Hepatocyte (in vitro differentiated cells): ENCODE measurements at regions not wholly inside any gene's neighbourhood (a gene's known extent, or its start where the extent isn't known, plus 50 kb on each side); places are given as distances from the start of the nearest gene placed in this dataset. TPM values are rescaled to one million over a fixed set of nuclear protein-coding genes. Genes with fewer than 3 reads are reported as not detected.

Experiments
- DNase-seq: peaks from one replicate; pipeline ENCODE4 v3.0.0-alpha.2; 2016; ENCODE audit warnings: low spot score
- H2AFZ ChIP-seq: fragments of 200-600 bp; sonication (generic); 2 replicates; pipeline ENCODE4 v1.6.0; 2016; ENCODE audit warnings: antibody characterized with exemption, mild to moderate bottlenecking
- H3K27ac ChIP-seq: fragments of 200-600 bp; sonication (generic); 2 replicates; pipeline ENCODE4 v1.5.1; 2016; ENCODE audit warnings: mild to moderate bottlenecking
- H3K27me3 ChIP-seq: fragments of 200-600 bp; sonication (generic); 2 replicates; pipeline ENCODE4 v1.6.1; 2016
- H3K36me3 ChIP-seq: fragments of 200-600 bp; sonication (generic); replicated peaks from 2 replicates; pipeline ENCODE4 v1.5.1; 2016; ENCODE audit warnings: low read depth; ENCODE audit not compliant: insufficient read depth
- H3K4me1 ChIP-seq: fragments of 200-600 bp; sonication (generic); 2 replicates; pipeline ENCODE4 v1.5.1; 2016; ENCODE audit warnings: mild to moderate bottlenecking, moderate library complexity; ENCODE audit not compliant: insufficient read depth
- H3K4me2 ChIP-seq: fragments of 200-600 bp; sonication (generic); 2 replicates; pipeline ENCODE4 v1.6.0; 2016
- H3K4me3 ChIP-seq: fragments of 200-600 bp; sonication (generic); 2 replicates; pipeline ENCODE4 v1.5.1; 2016; ENCODE audit warnings: mild to moderate bottlenecking
- H3K79me2 ChIP-seq: fragments of 200-600 bp; sonication (generic); 2 replicates; pipeline ENCODE4 v1.6.0; 2017; ENCODE audit warnings: mild to moderate bottlenecking
- H3K9me2 ChIP-seq: fragments of 200-600 bp; sonication (generic); replicated peaks from 2 replicates; pipeline ENCODE4 v1.6.0; 2017; ENCODE audit warnings: mild to moderate bottlenecking; ENCODE audit not compliant: insufficient read depth
- H3K9me3 ChIP-seq: fragments of 200-600 bp; sonication (generic); 2 replicates; pipeline ENCODE4 v1.5.1; 2016; ENCODE audit warnings: low read depth, mild to moderate bottlenecking
- H4K20me1 ChIP-seq: fragments of 200-600 bp; sonication (generic); 2 replicates; pipeline ENCODE4 v1.6.0; 2016; ENCODE audit warnings: mild to moderate bottlenecking; ENCODE audit not compliant: insufficient read depth, poor library complexity, severe bottlenecking
- EZH2 ChIP-seq: fragments of 200-600 bp; sonication (generic); IDR thresholded peaks from 2 replicates; pipeline ENCODE4 v1.6.1; 2016; ENCODE audit warnings: antibody characterized with exemption, mild to moderate bottlenecking, borderline replicate concordance
- EZH2phosphoT487 ChIP-seq: fragments of 200-600 bp; sonication (generic); IDR thresholded peaks from one replicate; pipeline ENCODE4 v1.6.1; 2018; ENCODE audit warnings: antibody characterized with exemption, mild to moderate bottlenecking, low read depth, moderate library complexity; ENCODE audit not compliant: unreplicated experiment, severe bottlenecking
- WGBS: methylation state at CpG from one replicate; pipeline ENCODE4 v1.1.6; 2016; ENCODE audit warnings: low lambda C conversion rate; ENCODE audit errors: missing lambda C conversion rate; 5-methylcytosine and 5-hydroxymethylcytosine counted together
- microRNA-seq: library from miRNA; unstranded; fragments of <30 nt; microRNA quantifications from one replicate; pipeline ENCODE4, GENCODE V29; 2017
- small RNA-seq: library from RNA; depleted of rRNA; stranded (forward); fragments of <200 nt; gene quantifications from one replicate; pipeline ENCODE3, GENCODE V24; 2014
- TF ChIP-seq, protein P1 (sequence below): fragments of 200-600 bp; sonication (generic); IDR thresholded peaks from 2 replicates; pipeline ENCODE4 v1.5.1; 2016; ENCODE audit warnings: antibody characterized with exemption, mild to moderate bottlenecking; ENCODE audit not compliant: poor library complexity

DNA sequence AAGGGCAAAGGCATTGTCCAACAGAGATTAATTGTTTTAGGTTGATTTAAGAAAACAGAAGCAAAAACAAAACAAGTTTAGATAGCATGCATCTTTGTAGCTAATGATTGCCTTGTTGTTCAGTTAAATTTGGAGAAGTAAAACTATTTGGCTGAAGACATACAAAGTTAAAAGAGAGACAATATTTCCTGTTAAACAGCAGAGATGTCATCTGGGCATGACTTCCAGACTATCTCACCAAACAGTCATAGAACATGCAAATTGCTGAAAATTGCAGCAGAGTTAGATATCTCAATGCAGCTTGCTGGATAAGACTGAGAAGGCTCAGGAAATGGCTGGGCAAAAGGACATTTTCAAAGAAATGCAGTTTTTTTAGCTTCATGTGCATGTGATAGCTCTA, 57.5 kb upstream of the PDGFD start:
- H3K27ac ChIP-seq: no peak overlapping the region
- DNase-seq: no peak
- H4K20me1 ChIP-seq: no peaks in the 10 kb centered on the region
- no peaks in the 10 kb centered on the region for H3K4me1 ChIP-seq
- no peaks in the 10 kb centered on the region for H3K9me2 ChIP-seq
- H3K27me3 ChIP-seq: no peaks in the 10 kb centered on the region
- H3K9me3 ChIP-seq: no peaks in the 10 kb centered on the region
- no peak overlapping the region for H2AFZ ChIP-seq
- H3K4me2 ChIP-seq: no peak overlapping the region
- H3K79me2 ChIP-seq: no peaks in the 10 kb centered on the region
- TF ChIP-seq EZH2phosphoT487: no peak
- TF ChIP-seq, protein P1, sequence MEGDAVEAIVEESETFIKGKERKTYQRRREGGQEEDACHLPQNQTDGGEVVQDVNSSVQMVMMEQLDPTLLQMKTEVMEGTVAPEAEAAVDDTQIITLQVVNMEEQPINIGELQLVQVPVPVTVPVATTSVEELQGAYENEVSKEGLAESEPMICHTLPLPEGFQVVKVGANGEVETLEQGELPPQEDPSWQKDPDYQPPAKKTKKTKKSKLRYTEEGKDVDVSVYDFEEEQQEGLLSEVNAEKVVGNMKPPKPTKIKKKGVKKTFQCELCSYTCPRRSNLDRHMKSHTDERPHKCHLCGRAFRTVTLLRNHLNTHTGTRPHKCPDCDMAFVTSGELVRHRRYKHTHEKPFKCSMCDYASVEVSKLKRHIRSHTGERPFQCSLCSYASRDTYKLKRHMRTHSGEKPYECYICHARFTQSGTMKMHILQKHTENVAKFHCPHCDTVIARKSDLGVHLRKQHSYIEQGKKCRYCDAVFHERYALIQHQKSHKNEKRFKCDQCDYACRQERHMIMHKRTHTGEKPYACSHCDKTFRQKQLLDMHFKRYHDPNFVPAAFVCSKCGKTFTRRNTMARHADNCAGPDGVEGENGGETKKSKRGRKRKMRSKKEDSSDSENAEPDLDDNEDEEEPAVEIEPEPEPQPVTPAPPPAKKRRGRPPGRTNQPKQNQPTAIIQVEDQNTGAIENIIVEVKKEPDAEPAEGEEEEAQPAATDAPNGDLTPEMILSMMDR: no peak
- no peak for TF ChIP-seq EZH2
- no peaks in the 10 kb centered on the region for H3K36me3 ChIP-seq
- no peak overlapping the region for H3K4me3 ChIP-seq

DNA sequence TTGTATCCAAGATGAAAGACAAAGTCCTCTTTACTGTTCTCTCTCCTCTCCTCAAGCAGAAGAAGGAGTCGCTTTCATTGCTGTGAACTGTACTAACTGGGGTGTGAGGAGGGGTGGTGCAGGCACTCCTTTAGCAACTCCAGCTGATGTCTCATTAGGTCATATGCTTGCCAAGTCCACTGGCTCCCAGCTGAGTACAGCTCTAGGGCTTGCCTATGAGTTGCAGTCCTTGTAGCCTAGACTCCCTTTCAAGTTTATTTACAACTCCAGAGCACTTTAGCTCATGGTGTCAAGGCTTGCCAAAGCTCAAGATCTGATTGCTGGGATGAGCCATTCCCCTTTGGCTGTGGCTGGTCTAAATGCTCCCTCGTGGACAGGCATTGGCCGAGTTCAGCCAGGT, 55.1 kb upstream of the PDGFD start:
- no peak for DNase-seq
- H3K4me3 ChIP-seq: no peak overlapping the region
- no peak overlapping the region for H2AFZ ChIP-seq
- H3K27ac ChIP-seq: no peak overlapping the region
- TF ChIP-seq, protein P1: no peak
- no peak for TF ChIP-seq EZH2
- no peak for TF ChIP-seq EZH2phosphoT487
- no peaks in the 10 kb centered on the region for H3K4me1 ChIP-seq
- H3K27me3 ChIP-seq: no peaks in the 10 kb centered on the region
- 89% methylated on average over 3 of the region's 3 CpGs for WGBS
- no peaks in the 10 kb centered on the region for H3K9me2 ChIP-seq
- H3K36me3 ChIP-seq: no peaks in the 10 kb centered on the region
- no peaks in the 10 kb centered on the region for H4K20me1 ChIP-seq
- no peak overlapping the region for H3K4me2 ChIP-seq
- H3K79me2 ChIP-seq: no peaks in the 10 kb centered on the region
- no peaks in the 10 kb centered on the region for H3K9me3 ChIP-seq

DNA sequence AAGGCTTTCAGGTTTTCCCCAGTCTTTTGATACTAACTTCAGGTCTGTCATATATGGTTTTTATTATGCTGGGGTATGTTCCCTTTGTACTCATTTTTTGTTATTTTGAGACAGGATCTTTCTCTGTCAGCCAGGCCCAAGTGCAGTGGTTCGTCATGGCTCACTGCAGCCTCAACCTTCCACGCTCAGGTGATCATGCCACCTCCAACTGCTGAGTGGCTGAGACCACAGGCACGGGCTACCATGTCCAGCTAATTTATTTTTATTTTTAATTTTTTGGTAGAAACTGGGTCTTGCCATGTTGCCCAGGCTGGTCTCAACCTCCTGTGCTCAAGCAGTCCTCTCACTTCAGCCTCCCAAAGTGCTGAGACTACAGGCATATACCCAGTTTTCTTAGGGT, 50.6 kb upstream of the PDGFD start:
- no peaks in the 10 kb centered on the region for H3K9me3 ChIP-seq
- H3K4me3 ChIP-seq: no peak overlapping the region
- no peaks in the 10 kb centered on the region for H3K36me3 ChIP-seq
- DNase-seq: no peak
- no peak overlapping the region for H2AFZ ChIP-seq
- H3K4me1 ChIP-seq: no peaks in the 10 kb centered on the region
- TF ChIP-seq EZH2: no peak
- no peak for TF ChIP-seq EZH2phosphoT487
- TF ChIP-seq, protein P1: no peak
- H3K27ac ChIP-seq: no peak overlapping the region
- H3K79me2 ChIP-seq: no peaks in the 10 kb centered on the region
- no peaks in the 10 kb centered on the region for H3K27me3 ChIP-seq
- no peak overlapping the region for H3K4me2 ChIP-seq
- no peaks in the 10 kb centered on the region for H3K9me2 ChIP-seq
- no peaks in the 10 kb centered on the region for H4K20me1 ChIP-seq
- 75% methylated on average over 3 of the region's 3 CpGs for WGBS

Small RNA genes in the stretch of these regions (microRNA-seq; reads per million reads assigned to microRNA genes)
- not detected for gene MIR7641-1

Small RNA genes in the stretch of these regions (small RNA-seq; reads per million reads assigned to genes)
- not detected for gene AP001485.1
- gene MIR7641-1: not detected
